ENCODE measurements at regions not wholly inside any gene's neighbourhood (a gene's known extent, or its start where the extent isn't known, plus 50 kb on each side); places are given as distances from the start of the nearest gene placed in this dataset.

GRCh38 chr2:236956641-236957040, 129.0 kb upstream of the COPS8 start:
- TF ChIP-seq CTCF (IDR thresholded peaks at IDR 0.05; ENCODE audit: insufficient read depth, low read length, poor library complexity, severe bottlenecking) = no peak
- DNase-seq (ENCODE audit: low read depth) = no peak
- Histone ChIP-seq H3K4me3 (ENCODE audit: low read depth, low read length) (no peak overlapping the region), H3K36me3 (ENCODE audit: control insufficient read depth, insufficient read depth, low read length) (no peaks in the 10 kb centered on the region), H3K27me3 (ENCODE audit: control insufficient read depth, insufficient read depth, low read length) (no peaks in the 10 kb centered on the region)

DNA sequence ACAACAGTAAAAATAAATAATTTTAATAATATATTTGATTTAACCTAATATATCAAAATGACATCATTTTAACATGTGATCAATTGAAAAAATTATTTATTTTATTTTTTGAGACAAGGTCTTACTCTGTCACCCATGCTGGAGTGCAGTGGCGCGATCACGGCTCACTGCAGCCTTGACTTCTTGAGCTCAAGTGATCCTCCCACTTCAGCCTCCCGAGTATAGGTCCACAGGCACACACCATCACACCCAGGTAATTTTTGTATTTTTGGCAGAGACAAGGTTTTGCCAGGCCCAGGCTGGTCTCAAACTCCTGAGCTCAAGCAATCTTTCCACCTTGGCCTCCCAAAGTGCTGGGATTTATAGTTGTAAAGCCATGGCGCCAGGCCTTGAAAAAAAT, 126.7 kb upstream of the COPS8 start:
- Histone ChIP-seq H3K27me3 (ENCODE audit: control insufficient read depth, insufficient read depth, low read length) (no peaks in the 10 kb centered on the region), H3K4me3 (ENCODE audit: low read depth, low read length) (no peak overlapping the region), H3K36me3 (ENCODE audit: control insufficient read depth, insufficient read depth, low read length) (no peaks in the 10 kb centered on the region)
- DNase-seq (ENCODE audit: low read depth) = no peak
- no peak for TF ChIP-seq CTCF (IDR thresholded peaks at IDR 0.05; ENCODE audit: insufficient read depth, low read length, poor library complexity, severe bottlenecking)

DNA sequence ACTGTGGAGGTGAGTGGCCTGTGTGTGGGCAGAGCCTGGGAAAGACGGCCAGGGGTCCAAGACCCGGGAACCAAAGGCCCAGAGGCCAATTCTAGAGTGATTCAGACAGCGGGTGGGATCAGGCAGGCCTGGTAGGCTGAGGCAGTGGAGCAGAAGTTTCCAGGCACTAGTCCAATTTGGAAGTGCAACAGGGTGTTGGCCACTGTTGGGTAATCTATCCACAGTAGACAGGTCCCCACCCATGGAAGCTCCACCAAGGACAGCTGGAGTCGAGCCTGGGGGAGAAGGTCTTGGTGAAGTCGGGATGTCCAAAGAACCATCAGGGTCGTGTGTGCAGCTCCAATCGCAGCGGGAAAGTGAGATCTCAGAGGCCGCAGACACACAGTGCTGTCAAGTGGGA, 125.8 kb upstream of the COPS8 start:
- no peak for TF ChIP-seq CTCF (IDR thresholded peaks at IDR 0.05; ENCODE audit: insufficient read depth, low read length, poor library complexity, severe bottlenecking)
- H3K4me3 ChIP-seq (ENCODE audit: low read depth, low read length) = no peak overlapping the region
- no peaks in the 10 kb centered on the region for H3K27me3 ChIP-seq (ENCODE audit: control insufficient read depth, insufficient read depth, low read length)
- no peaks in the 10 kb centered on the region for H3K36me3 ChIP-seq (ENCODE audit: control insufficient read depth, insufficient read depth, low read length)
- DNase-seq (ENCODE audit: low read depth) = no peak

DNA sequence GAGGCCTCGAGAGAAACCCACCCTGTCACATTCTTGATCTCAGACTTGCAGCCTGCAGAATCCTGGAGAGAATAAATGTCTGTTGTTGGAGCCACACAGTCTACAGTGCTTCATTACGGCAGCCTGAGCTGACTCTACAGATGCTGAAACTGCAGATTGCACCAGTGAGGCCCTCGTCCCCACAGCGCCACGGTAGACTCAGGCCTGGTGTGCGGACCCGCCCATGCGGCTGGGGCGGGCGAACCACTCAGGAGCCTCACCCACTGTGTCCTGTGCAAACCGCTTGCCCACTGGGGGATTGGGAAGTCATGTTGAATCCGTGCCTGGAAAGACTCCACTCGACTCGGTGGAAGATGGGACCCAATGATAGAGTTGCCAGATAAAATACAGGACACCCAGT, 125.2 kb upstream of the COPS8 start:
- DNase-seq (ENCODE audit: low read depth) = no peak
- no peak for TF ChIP-seq CTCF (IDR thresholded peaks at IDR 0.05; ENCODE audit: insufficient read depth, low read length, poor library complexity, severe bottlenecking)
- H3K27me3 ChIP-seq (ENCODE audit: control insufficient read depth, insufficient read depth, low read length) = no peaks in the 10 kb centered on the region
- H3K4me3 ChIP-seq (ENCODE audit: low read depth, low read length) = no peak overlapping the region
- no peaks in the 10 kb centered on the region for H3K36me3 ChIP-seq (ENCODE audit: control insufficient read depth, insufficient read depth, low read length)

GRCh38 chr2:236962816-236963215, 122.9 kb upstream of the COPS8 start:
- no peak for DNase-seq (ENCODE audit: low read depth)
- H3K27me3 ChIP-seq (ENCODE audit: control insufficient read depth, insufficient read depth, low read length) = no peaks in the 10 kb centered on the region
- no peak for TF ChIP-seq CTCF (IDR thresholded peaks at IDR 0.05; ENCODE audit: insufficient read depth, low read length, poor library complexity, severe bottlenecking)
- no peak overlapping the region for H3K4me3 ChIP-seq (ENCODE audit: low read depth, low read length)
- no peaks in the 10 kb centered on the region for H3K36me3 ChIP-seq (ENCODE audit: control insufficient read depth, insufficient read depth, low read length)

DNA sequence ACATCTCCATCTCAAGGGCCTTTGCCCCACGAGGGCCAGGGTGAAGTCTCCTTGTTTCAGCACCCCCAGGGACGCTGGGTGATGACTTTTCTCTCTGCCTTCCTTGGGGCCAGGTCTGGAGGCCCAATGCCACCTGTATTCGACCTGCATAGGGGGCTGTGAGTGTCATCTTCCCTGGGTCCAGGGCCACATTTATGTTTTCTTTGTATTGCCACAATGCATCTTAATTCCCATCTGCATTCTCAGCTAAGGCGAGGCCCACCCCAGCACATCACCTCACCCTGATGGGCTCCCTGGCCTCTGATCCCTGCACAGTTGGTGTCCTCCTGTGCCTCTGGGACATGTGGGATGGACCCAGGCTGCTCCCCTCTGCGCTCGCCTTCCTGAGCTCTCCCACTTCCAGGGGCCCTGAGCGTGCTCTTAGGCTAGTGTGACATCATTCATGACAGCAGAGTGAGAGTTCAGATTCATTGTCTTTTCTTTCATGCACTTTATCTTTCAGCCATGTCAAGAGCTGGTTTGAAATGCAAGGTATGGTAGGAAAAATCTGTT, 122.0 kb upstream of the COPS8 start:
- H3K36me3 ChIP-seq (ENCODE audit: control insufficient read depth, insufficient read depth, low read length) = no peaks in the 10 kb centered on the region
- TF ChIP-seq CTCF (IDR thresholded peaks at IDR 0.05; ENCODE audit: insufficient read depth, low read length, poor library complexity, severe bottlenecking) = no peak
- DNase-seq (ENCODE audit: low read depth) = no peak
- no peaks in the 10 kb centered on the region for H3K27me3 ChIP-seq (ENCODE audit: control insufficient read depth, insufficient read depth, low read length)
- H3K4me3 ChIP-seq (ENCODE audit: low read depth, low read length) = no peak overlapping the region
